Dendritic cell treated with granulocyte-macrophage colony-stimulating factor and Interleukin-4, amounts not matched to agents 40 ng/mL and 50 ng/mL, for 4 days (primary cell): ENCODE measurements at regions not wholly inside any gene's neighbourhood (a gene's known extent, or its start where the extent isn't known, plus 50 kb on each side); places are given as distances from the start of the nearest gene placed in this dataset.
"Not testable (repeated sequence)": the region's sequence is repeated elsewhere in the genome, so short reads cannot be mapped to it uniquely, and the experiment has no call there.

Experiments
- H3K27ac Mint-ChIP-seq: one replicate; pipeline ENCODE4 v1.8.0; 2022; ENCODE audit warnings: mild to moderate bottlenecking, mixed read lengths
- H3K27me3 Mint-ChIP-seq: one replicate; pipeline ENCODE4 v1.8.0; 2022; ENCODE audit warnings: mild to moderate bottlenecking, mixed read lengths
- H3K36me3 Mint-ChIP-seq: one replicate; pipeline ENCODE4 v1.8.0; 2022; ENCODE audit warnings: low read depth, mixed read lengths
- H3K4me1 Mint-ChIP-seq: one replicate; pipeline ENCODE4 v1.8.0; 2022; ENCODE audit warnings: low read depth, mixed read lengths
- H3K4me3 Mint-ChIP-seq: one replicate; pipeline ENCODE4 v1.8.0; 2022; ENCODE audit warnings: mild to moderate bottlenecking, moderate library complexity, mixed read lengths
- H3K9me3 Mint-ChIP-seq: one replicate; pipeline ENCODE4 v1.8.0; 2022; ENCODE audit warnings: mixed read lengths
- intact Hi-C: fragments of 100-400 bp; cut with micrococcal nuclease; formaldehyde crosslinking; loops from one replicate; pipeline ENCODE4 v1.15.0; 2022

DNA sequence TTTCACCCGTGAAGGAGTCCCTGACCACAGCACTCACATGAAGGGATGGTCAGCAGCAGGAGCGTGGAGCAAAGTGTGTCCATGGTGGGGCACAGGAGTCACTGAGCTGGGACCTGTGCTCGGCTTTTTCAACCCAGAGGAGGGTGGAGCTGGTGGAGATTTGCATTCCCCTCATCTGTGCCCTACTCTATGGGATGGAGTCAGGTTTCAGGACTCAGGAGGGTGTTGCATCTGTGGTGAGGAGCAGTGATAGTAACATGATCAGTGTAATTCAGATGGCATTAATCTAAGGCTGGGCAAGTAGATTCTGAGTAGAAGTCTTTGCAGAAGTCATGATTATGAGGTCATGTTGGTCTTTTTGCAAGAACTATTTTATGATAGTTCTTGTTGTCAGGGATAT is 511.9 kb downstream of the TMEM121 start:
- no peaks in the 10 kb centered on the region for H3K36me3 Mint-ChIP-seq
- peaks cover 3% of the 10 kb centered on the region for H3K27me3 Mint-ChIP-seq
- H3K27ac Mint-ChIP-seq = peak overlapping the region; percentile 13
- no peaks in the 10 kb centered on the region for H3K4me1 Mint-ChIP-seq
- intact Hi-C loops = no loop called here
- no peaks in the 10 kb centered on the region for H3K9me3 Mint-ChIP-seq
- H3K4me3 Mint-ChIP-seq = no peak overlapping the region

DNA sequence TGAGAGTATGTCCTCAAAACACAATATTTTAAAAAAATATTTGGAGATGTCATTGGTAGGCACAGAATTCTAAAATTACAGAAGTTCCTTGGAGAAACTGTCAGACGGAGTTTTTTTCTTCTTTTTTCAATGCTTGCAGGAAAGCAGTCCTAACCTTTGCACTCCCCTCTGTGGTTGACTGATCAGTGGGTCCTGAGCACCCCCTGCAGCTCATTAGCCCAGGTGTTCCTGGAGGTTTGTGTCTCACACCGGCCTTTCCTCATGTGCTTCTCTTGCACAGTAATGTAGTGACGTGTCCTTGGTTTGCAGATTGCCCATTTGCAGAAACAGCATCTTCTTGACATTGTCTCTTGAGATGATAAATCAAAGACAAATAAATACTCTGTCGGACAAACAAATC is 513.0 kb downstream of the TMEM121 start:
- Mint-ChIP-seq H3K36me3 (no peaks in the 10 kb centered on the region), H3K9me3 (no peaks in the 10 kb centered on the region), H3K4me1 (no peaks in the 10 kb centered on the region), H3K4me3 (no peak overlapping the region), H3K27ac (no peak overlapping the region), H3K27me3 (peaks cover 3% of the 10 kb centered on the region)
- intact Hi-C loops = no loop called here

GRCh38 chr14:106044515-106044914 is 518.1 kb downstream of the TMEM121 start:
- no peak overlapping the region for H3K4me3 Mint-ChIP-seq
- no peaks in the 10 kb centered on the region for H3K4me1 Mint-ChIP-seq
- intact Hi-C loops = no loop called here
- H3K27ac Mint-ChIP-seq = no peak overlapping the region
- H3K9me3 Mint-ChIP-seq = no peaks in the 10 kb centered on the region
- H3K36me3 Mint-ChIP-seq = no peaks in the 10 kb centered on the region
- no peaks in the 10 kb centered on the region for H3K27me3 Mint-ChIP-seq

- no peak overlapping the region for H3K27ac Mint-ChIP-seq
- no peaks in the 10 kb centered on the region for H3K27me3 Mint-ChIP-seq
- H3K4me1 Mint-ChIP-seq = no peaks in the 10 kb centered on the region
- H3K9me3 Mint-ChIP-seq = no peaks in the 10 kb centered on the region
- no peak overlapping the region for H3K4me3 Mint-ChIP-seq
- intact Hi-C loops = no loop called here
- no peaks in the 10 kb centered on the region for H3K36me3 Mint-ChIP-seq
Observed at GRCh38 chr14:106044949-106045596, 518.7 kb downstream of the TMEM121 start.

DNA sequence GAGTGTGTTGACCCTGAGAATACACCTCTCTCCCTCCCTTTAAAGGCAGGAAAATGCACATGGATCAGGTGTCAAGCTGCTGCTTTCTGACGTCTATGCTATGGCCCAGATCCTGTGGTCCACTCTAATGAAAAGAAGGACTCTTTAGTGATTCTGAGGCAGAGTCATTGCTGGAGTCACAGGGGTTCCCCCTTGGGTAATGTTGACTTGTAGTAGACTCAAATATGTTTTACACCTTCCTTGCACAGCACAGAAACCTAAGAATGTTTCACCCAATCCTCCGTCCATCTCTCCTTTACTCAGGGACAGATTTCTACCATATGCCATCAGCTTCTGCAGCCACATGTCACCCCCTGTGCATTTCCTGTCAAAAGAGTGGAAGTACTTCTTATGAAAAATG is 525.4 kb downstream of the TMEM121 start:
- H3K27me3 Mint-ChIP-seq = no peaks in the 10 kb centered on the region
- H3K4me3 Mint-ChIP-seq = no peak overlapping the region
- no peaks in the 10 kb centered on the region for H3K4me1 Mint-ChIP-seq
- H3K9me3 Mint-ChIP-seq = no peaks in the 10 kb centered on the region
- no peaks in the 10 kb centered on the region for H3K36me3 Mint-ChIP-seq
- H3K27ac Mint-ChIP-seq = no peak overlapping the region
- intact Hi-C loops = no loop called here

DNA sequence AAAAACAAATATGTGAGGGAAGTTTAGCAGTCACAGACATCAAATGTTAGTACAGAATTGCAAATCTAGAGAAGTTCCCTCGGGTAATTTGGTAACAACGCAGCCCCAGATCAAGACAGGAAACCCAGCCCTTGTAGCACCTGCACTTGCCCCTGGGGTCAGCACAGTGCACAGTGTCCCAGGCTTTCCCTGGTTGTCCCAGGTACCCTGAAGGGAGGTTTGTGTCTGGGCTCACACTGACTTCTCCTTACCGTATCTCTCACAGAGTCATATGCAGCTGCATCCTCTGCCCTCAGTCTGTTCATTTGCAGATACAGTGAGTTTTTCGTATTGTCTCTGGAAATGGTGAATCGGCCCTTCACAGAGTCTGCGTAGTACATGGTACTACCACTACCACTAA is 528.9 kb downstream of the TMEM121 start:
- intact Hi-C loops = no loop called here
- H3K27me3 Mint-ChIP-seq = peaks cover 4% of the 10 kb centered on the region

DNA sequence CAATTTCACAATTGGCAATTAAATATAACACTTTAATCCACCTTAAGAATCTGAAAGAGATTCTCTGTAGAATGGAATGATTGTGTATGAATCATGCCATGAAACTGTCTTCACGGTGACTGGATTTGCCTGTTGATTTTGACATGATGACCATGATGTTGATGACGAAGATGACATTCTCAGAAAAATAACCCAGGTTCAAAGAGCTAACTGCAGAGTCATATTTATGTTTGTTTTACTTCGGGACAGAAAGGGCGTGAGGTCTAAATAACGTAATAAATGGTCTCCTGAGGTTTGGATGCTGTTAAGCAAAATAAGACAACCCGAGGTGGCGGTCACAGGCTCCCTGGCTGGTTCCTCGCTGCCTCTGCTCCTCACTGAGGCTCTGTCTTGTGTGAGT is 532.0 kb downstream of the TMEM121 start:
- Mint-ChIP-seq H3K36me3 (no peaks in the 10 kb centered on the region), H3K27ac (no peak overlapping the region), H3K27me3 (peaks cover 8% of the 10 kb centered on the region), H3K4me1 (no peaks in the 10 kb centered on the region), H3K4me3 (no peak overlapping the region), H3K9me3 (no peaks in the 10 kb centered on the region)
- intact Hi-C loops = no loop called here

More for the DNA sequence above, 528.9 kb downstream of the TMEM121 start:
- no peaks in the 10 kb centered on the region for H3K4me1 Mint-ChIP-seq
- H3K27ac Mint-ChIP-seq = no peak overlapping the region
- no peak overlapping the region for H3K4me3 Mint-ChIP-seq
- H3K36me3 Mint-ChIP-seq = no peaks in the 10 kb centered on the region
- no peaks in the 10 kb centered on the region for H3K9me3 Mint-ChIP-seq

DNA sequence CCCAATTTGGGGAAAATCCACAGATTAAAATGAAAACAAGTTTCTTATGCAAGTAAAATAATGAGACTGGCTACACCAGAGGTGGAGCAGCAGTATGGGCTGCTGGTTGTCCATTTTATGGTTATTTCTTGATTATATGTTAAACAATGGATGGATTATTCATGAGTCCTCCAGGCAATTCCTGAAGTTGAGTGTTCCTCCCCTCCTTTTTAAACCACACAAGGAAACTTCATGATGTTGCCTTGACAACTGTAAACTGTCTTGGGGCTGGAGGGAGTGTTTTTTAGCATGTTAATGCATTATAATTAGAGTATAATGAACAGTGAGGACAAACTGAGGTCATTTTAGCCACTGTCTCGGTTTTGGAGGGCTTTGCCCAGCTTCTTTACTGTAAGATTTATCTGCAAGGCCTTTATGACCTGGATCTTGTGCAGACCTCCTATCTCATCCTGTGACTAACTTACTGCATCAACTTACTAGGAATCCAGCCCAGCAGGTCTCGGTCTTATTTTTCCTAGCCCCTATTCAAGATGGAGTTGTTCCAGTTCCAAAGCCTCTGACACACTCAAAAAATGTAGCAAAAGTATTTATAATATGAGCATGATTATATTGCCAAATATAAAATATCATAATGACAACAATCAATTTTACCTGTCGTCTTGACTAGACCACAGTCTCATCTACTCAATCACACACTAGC is 534.0 kb downstream of the TMEM121 start:
- intact Hi-C loops = no loop called here
- no peaks in the 10 kb centered on the region for H3K9me3 Mint-ChIP-seq
- H3K4me1 Mint-ChIP-seq = no peaks in the 10 kb centered on the region
- peaks cover 8% of the 10 kb centered on the region for H3K27me3 Mint-ChIP-seq
- H3K36me3 Mint-ChIP-seq = no peaks in the 10 kb centered on the region
- H3K4me3 Mint-ChIP-seq = no peak overlapping the region
- no peak overlapping the region for H3K27ac Mint-ChIP-seq

DNA sequence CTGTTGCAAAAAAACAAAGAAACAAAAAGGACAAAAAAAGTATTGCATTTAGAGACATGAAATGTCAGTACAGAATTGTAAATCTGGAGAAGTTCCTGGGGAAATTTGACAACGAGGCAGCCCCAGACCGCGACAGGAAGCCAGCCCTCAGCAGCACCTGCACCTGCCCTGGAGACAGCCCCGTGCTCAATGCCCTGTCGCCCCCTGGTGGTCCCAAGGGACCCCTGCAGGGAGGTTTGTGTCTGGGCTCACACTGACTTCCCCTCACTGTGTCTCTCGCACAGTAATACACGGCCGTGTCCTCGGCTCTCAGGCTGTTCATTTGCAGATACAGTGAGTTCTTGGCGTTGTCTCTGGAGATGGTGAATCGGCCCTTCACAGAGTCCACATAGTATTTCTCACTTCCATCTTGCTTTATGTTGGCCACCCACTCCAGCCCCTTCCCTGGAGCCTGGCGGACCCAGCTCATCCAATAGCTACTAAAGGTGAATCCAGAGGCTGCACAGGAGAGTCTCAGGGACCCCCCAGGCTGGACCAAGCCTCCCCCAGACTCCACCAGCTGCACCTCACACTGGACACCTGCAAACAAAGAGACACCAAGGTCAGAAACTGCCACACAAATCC is 535.6 kb downstream of the TMEM121 start:
- H3K9me3 Mint-ChIP-seq, H3K36me3 Mint-ChIP-seq, H3K4me3 Mint-ChIP-seq, H3K27ac Mint-ChIP-seq, H3K4me1 Mint-ChIP-seq, intact Hi-C loops: not testable (repeated sequence)
- peaks cover 10% of the 10 kb centered on the region for H3K27me3 Mint-ChIP-seq

DNA sequence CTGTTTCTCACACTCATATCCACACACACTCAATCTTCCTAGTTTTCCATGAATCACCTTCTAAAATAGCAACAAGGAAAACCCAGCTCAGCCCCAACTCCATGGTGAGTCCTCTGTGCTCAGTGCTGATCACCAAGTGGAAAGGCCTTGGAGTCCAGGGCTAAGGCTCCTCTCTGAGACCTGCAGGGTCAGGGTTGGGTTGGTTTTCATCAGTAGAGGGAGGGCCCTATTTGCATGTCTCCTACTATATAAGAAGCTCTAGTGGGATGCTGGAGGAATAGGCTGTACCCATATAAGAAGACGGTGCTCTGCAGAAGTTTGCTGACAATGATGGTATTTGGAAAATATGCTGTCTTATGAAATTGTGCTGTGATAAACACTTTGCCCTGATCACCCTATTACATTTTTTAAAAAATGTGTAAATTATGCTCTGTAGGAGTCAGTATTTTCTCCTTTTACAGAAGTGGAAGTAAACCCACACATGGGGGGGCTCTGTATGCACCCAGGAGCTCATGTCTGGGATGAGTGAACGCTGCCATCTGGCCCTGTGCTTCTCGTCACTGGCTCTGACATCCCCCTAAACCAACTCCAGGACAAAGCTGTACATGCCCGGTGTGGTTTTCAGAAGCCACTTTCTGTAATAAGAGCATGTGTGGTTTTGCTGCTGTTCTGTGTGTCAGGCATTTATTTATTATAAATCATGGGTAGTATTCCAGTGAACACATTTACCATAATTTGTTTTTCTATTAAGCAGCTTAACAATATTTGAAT is 536.3 kb downstream of the TMEM121 start:
- intact Hi-C loops = no loop called here
- Mint-ChIP-seq H3K4me3 (no peak overlapping the region), H3K4me1 (no peaks in the 10 kb centered on the region), H3K27ac (no peak overlapping the region), H3K27me3 (peaks cover 10% of the 10 kb centered on the region), H3K9me3 (no peaks in the 10 kb centered on the region), H3K36me3 (no peaks in the 10 kb centered on the region)

DNA sequence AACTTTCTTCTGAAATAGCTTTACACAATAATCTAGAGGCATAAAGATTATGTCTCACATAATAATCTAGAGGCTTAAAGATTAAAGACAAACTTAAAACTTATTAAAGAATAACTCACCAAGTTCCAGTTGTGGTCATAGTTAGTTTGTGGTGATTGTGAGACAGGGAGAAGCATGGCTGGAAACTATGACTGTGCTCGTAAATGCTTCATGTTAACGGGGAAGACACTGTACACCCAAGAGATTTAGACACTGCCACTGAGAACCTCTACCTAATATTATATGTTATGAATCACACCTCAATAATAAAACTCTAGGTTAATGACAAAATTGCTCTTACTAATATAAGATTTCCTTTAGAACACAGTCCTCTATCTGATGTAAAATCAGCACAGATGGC is 541.6 kb downstream of the TMEM121 start:
- no peaks in the 10 kb centered on the region for H3K9me3 Mint-ChIP-seq
- H3K27me3 Mint-ChIP-seq = peaks cover 4% of the 10 kb centered on the region
- no peak overlapping the region for H3K4me3 Mint-ChIP-seq
- H3K36me3 Mint-ChIP-seq = no peaks in the 10 kb centered on the region
- H3K4me1 Mint-ChIP-seq = no peaks in the 10 kb centered on the region
- no peak overlapping the region for H3K27ac Mint-ChIP-seq
- intact Hi-C loops = no loop called here

GRCh38 chr14:106069804-106070625 is 543.6 kb downstream of the TMEM121 start:
- H3K36me3 Mint-ChIP-seq = no peaks in the 10 kb centered on the region
- H3K27me3 Mint-ChIP-seq = peaks cover 4% of the 10 kb centered on the region
- no peak overlapping the region for H3K27ac Mint-ChIP-seq
- no peaks in the 10 kb centered on the region for H3K4me1 Mint-ChIP-seq
- H3K9me3 Mint-ChIP-seq = no peaks in the 10 kb centered on the region
- intact Hi-C loops = no loop called here
- H3K4me3 Mint-ChIP-seq = no peak overlapping the region

- H3K9me3 Mint-ChIP-seq = no peaks in the 10 kb centered on the region
- H3K4me3 Mint-ChIP-seq = no peak overlapping the region
Observed at GRCh38 chr14:106080922-106081321, 554.5 kb downstream of the TMEM121 start.

More at GRCh38 chr14:106080922-106081321, 554.5 kb downstream of the TMEM121 start:
- H3K27me3 Mint-ChIP-seq = no peaks in the 10 kb centered on the region
- intact Hi-C loops = no loop called here
- no peak overlapping the region for H3K27ac Mint-ChIP-seq
- no peaks in the 10 kb centered on the region for H3K4me1 Mint-ChIP-seq
- H3K36me3 Mint-ChIP-seq = no peaks in the 10 kb centered on the region
